PC-9 (cell line): ENCODE measurements at regions not wholly inside any gene's neighbourhood (a gene's known extent, or its start where the extent isn't known, plus 50 kb on each side); places are given as distances from the start of the nearest gene placed in this dataset.

ENCODE experiments used
- BruUV-seq: library from RNA; stranded (reverse); fragments of 400-500 nt; replicated peaks from 2 replicates; lab custom pipeline; 2021; lab: Mats Ljungman, UMichigan
- CTCF ChIA-PET: fragments of 300-600 bp; sonication (Branson Sonifier 250); formaldehyde crosslinking; loops from one replicate; lab custom pipeline; 2022; ENCODE audit warnings: antibody characterized with exemption; lab: Charles Lee
- POLR2A ChIA-PET: fragments of 300-600 bp; sonication (Branson Sonifier 250); formaldehyde crosslinking; loops from one replicate; lab custom pipeline; 2022; ENCODE audit warnings: antibody characterized with exemption; ENCODE audit not compliant: unreplicated experiment; lab: Charles Lee
- DNase-seq, 2 experiments: peaks; one replicate each; pipeline versions ENCODE4 v3.0.0 to v3.0.0-alpha.2; 2015 to 2022; ENCODE audit warnings: mixed read lengths in 1 of 2
- H2AFZ ChIP-seq: fragments of 200-600 bp; sonication (generic); 2 replicates; pipeline ENCODE4 v1.8.1; 2017; ENCODE audit warnings: antibody characterized with exemption
- H3F3A ChIP-seq: fragments of 200-600 bp; sonication (generic); 2 replicates; pipeline ENCODE4 v1.8.1; 2017; ENCODE audit warnings: antibody characterized with exemption, mild to moderate bottlenecking, low read depth; ENCODE audit not compliant: insufficient read depth
- H3K27ac ChIP-seq: fragments of 200-600 bp; sonication (generic); 2 replicates; pipeline ENCODE4 v1.6.1; 2016; ENCODE audit warnings: mixed run types
- H3K27me3 ChIP-seq: fragments of 200-600 bp; sonication (generic); 2 replicates; pipeline ENCODE4 v1.6.1; 2016; ENCODE audit warnings: low read depth, mixed run types; ENCODE audit not compliant: insufficient read depth
- H3K36me3 ChIP-seq: fragments of 200-600 bp; sonication (generic); 2 replicates; pipeline ENCODE4 v1.6.1; 2016; ENCODE audit warnings: low read depth, mixed run types
- H3K4me1 ChIP-seq: fragments of 200-600 bp; sonication (generic); replicated peaks from 2 replicates; pipeline ENCODE4 v1.6.1; 2016; ENCODE audit warnings: mixed run types; ENCODE audit not compliant: insufficient read depth
- H3K4me2 ChIP-seq: fragments of 200-600 bp; sonication (generic); 2 replicates; pipeline ENCODE4 v1.6.1; 2017; ENCODE audit warnings: mixed run types
- H3K4me3 ChIP-seq: fragments of 200-600 bp; sonication (generic); 2 replicates; pipeline ENCODE4 v1.6.1; 2016; ENCODE audit warnings: mixed run types
- H3K79me2 ChIP-seq: fragments of 200-600 bp; sonication (generic); 2 replicates; pipeline ENCODE4 v1.6.1; 2017; ENCODE audit warnings: low read depth, mixed run types
- H3K9me2 ChIP-seq: fragments of 200-600 bp; sonication (generic); 2 replicates; pipeline ENCODE4 v1.8.1; 2017; ENCODE audit warnings: mild to moderate bottlenecking; ENCODE audit not compliant: insufficient read depth
- H3K9me3 ChIP-seq: fragments of 200-600 bp; sonication (generic); 2 replicates; pipeline ENCODE4 v1.8.1; 2016; ENCODE audit warnings: low read depth; ENCODE audit not compliant: insufficient read depth
- H4K20me1 ChIP-seq: fragments of 200-600 bp; sonication (generic); 2 replicates; pipeline ENCODE4 v1.8.1; 2017; ENCODE audit not compliant: insufficient read depth
- CTCF ChIP-seq: fragments of 200-600 bp; sonication (generic); conservative IDR thresholded peaks from 2 replicates; pipeline ENCODE4 v1.6.1; 2017; ENCODE audit warnings: mixed run types, antibody characterized with exemption, mild to moderate bottlenecking, moderate library complexity
- EZH2 ChIP-seq: fragments of 200-600 bp; sonication (generic); IDR thresholded peaks from 2 replicates; pipeline ENCODE4 v1.8.0; 2017; ENCODE audit warnings: antibody characterized with exemption, low read depth
- intact Hi-C: fragments of 100-400 bp; cut with micrococcal nuclease; formaldehyde crosslinking; loops from one replicate; pipeline ENCODE4 v1.10.0; 2022; ENCODE audit not compliant: unreplicated experiment

DNA sequence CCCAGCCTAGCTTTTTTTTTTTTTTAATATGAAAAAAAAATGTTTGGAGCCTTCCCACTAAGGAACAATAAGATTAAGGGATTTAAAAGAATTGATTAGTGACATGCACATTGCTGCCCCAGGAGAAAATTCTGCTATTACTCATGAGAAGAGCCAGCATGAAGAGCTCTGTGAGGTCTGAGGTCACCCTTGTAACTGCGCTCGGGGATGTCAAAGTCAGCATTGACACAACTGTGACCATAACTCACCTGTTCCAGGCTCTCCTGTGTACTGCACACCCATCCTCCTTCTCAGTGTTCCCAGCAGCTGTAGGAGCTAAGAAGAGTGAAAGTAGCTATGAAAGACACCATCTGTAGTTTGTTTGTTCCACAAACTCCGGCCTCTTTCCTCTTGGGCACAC is 109.8 kb upstream of the FGF3 start:
- POLR2A ChIA-PET, result interaction anchor here (0.7 kb wide), 1 partner anchor 948 kb away, joined by 12 read pairs; no protein-coding TSS in a partner anchor
- H3K79me2 ChIP-seq, result no peaks in the 10 kb centered on the region
- H4K20me1 ChIP-seq, result no peaks in the 10 kb centered on the region
- no peaks in the 10 kb centered on the region for H3K9me2 ChIP-seq
- H3K4me3 ChIP-seq, result no peak overlapping the region
- no peak overlapping the region for H3K4me2 ChIP-seq
- H3K9me3 ChIP-seq, result no peaks in the 10 kb centered on the region
- peaks cover 11% of the 10 kb centered on the region for H3K4me1 ChIP-seq
- no peak overlapping the region for H3K27ac ChIP-seq
- H3K36me3 ChIP-seq, result no peaks in the 10 kb centered on the region
- CTCF ChIA-PET, result no interaction called here
- no peak for DNase-seq
- intact Hi-C loops, result no loop called here
- no peak overlapping the region for H2AFZ ChIP-seq
- H3K27me3 ChIP-seq, result no peaks in the 10 kb centered on the region
- H3F3A ChIP-seq, result no peaks in the 10 kb centered on the region
- no peak for TF ChIP-seq CTCF
- no peak for TF ChIP-seq EZH2
- no TSS peak for BruUV-seq

GRCh38 chr11:69930081-69931059 is 111.2 kb upstream of the FGF3 start:
- Histone ChIP-seq H3K9me2 (no peaks in the 10 kb centered on the region), H3K9me3 (no peaks in the 10 kb centered on the region), H4K20me1 (no peaks in the 10 kb centered on the region), H3K4me1 (peaks cover 17% of the 10 kb centered on the region), H3K4me2 (no peak overlapping the region), H3F3A (peaks cover 10% of the 10 kb centered on the region; the same call in 1 of the 2 replicates), H3K79me2 (no peaks in the 10 kb centered on the region), H3K27ac (no peak overlapping the region), H3K36me3 (no peaks in the 10 kb centered on the region), H3K27me3 (no peaks in the 10 kb centered on the region), H2AFZ (no peak overlapping the region), H3K4me3 (no peak overlapping the region)
- POLR2A ChIA-PET, result no interaction called here
- DNase-seq, result no peak
- CTCF ChIA-PET, result no interaction called here
- BruUV-seq, result no TSS peak
- intact Hi-C loops, result no loop called here
- TF ChIP-seq CTCF (no peak), EZH2 (no peak)

GRCh38 chr11:69931060-69931910 is 112.1 kb upstream of the FGF3 start:
- H4K20me1 ChIP-seq, result no peaks in the 10 kb centered on the region
- BruUV-seq, result no TSS peak
- H3K9me3 ChIP-seq, result 0 out of 2 replicates have a peak, but pooled peaks cover under 1% of the 10 kb centered on the region
- peaks cover 14% of the 10 kb centered on the region; the same call in 1 of the 2 replicates for H3F3A ChIP-seq
- H3K36me3 ChIP-seq, result no peaks in the 10 kb centered on the region
- peaks cover 26% of the 10 kb centered on the region for H3K4me1 ChIP-seq
- H3K4me3 ChIP-seq, result no peak overlapping the region
- no peak overlapping the region for H3K4me2 ChIP-seq
- no peak overlapping the region for H2AFZ ChIP-seq
- intact Hi-C loops, result no loop called here
- no peaks in the 10 kb centered on the region for H3K9me2 ChIP-seq
- DNase-seq, result no peak
- TF ChIP-seq CTCF, result no peak
- TF ChIP-seq EZH2, result no peak
- no peaks in the 10 kb centered on the region for H3K27me3 ChIP-seq
- H3K27ac ChIP-seq, result no peak overlapping the region
- H3K79me2 ChIP-seq, result no peaks in the 10 kb centered on the region
- ChIA-PET POLR2A (no interaction called here), CTCF (no interaction called here)
